ENCODE measurements at regions not wholly inside any gene's neighbourhood (a gene's known extent, or its start where the extent isn't known, plus 50 kb on each side); places are given as distances from the start of the nearest gene placed in this dataset.
A peak's percentile ranks its signal among the peaks of the same experiment; 100 is the strongest.

GRCh38 chr10:71025535-71025934 lies 137.2 kb upstream of the PCBD1 start:
- no peak for DNase-seq

GRCh38 chr10:71028066-71028465 lies 139.7 kb upstream of the PCBD1 start:
- no peak for DNase-seq

DNA sequence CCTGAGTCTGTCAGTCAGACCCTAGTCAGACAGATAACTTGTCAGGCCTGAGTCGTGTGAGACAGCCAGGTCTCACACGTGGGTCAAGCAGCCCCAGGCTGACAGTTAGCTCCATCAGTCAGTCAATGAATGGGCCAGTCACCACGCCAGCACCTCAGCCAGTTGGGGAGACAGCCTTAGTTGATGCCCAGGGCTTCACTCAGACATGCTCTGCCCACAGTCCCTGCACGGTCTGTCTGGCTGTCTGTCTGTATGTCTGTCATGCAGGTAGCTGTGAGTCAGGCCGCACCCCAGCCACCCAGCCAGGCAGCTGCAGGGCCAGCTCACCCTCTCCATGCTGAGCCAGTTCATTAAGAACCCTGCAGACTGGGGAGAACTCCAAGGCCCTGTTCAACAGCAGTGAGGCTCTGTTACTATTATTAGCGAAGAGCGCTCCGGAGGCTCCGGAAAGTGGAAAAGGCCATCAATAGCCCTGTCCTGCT lies 141.1 kb upstream of the PCBD1 start:
- no peak for DNase-seq

GRCh38 chr10:71029907-71030306 lies 141.5 kb upstream of the PCBD1 start:
- DNase-seq = no peak

- DNase-seq = peak; percentile 67
Observed at GRCh38 chr10:71031026-71031425, 142.7 kb upstream of the PCBD1 start.

GRCh38 chr10:71031603-71032002 lies 143.2 kb upstream of the PCBD1 start:
- no peak for DNase-seq

GRCh38 chr10:71032887-71033286 lies 144.5 kb upstream of the PCBD1 start:
- no peak for DNase-seq

- DNase-seq = no peak
Observed at GRCh38 chr10:71033396-71033980, 145.1 kb upstream of the PCBD1 start.

DNA sequence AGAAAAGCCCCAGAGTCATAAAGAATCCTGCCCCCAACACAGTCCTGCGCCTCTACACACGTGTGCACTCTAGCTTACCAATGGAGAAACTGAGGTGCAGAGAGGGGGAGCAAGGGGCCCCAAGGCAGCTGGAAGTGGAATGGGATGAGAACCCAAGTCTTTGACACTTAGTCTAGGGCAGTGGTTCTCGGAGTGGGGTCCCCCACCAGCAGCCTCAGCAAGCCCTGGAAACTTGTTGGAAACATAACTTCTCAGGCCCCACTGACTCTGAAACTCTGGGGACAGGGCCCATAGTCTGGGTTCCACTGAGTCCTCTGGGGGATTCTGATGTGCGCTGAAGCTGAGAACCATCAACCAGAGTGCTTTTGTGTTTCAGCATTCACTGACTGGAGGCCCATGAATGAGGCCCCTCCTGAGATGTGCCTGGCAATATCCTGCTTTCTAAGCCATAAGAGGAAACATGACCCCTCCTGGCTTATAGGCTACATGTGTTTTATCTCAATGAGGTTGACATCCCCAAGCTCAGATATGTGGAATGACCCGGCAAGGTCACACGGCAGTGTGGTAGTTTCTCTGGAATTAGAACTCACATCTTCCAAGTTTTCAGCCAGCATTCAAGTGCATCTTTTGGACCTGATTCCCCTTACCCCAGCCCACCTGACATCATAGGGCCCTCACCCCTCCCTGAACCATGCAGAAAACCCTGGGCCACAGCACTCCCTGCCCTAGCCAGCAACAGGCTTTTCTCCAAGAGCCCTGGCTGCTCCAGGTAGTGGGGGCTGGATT lies 147.3 kb upstream of the PCBD1 start:
- DNase-seq = no peak

GRCh38 chr10:71036297-71036966 lies 148.1 kb upstream of the PCBD1 start:
- no peak for DNase-seq

GRCh38 chr10:71038091-71038633 lies 149.8 kb upstream of the PCBD1 start:
- DNase-seq = no peak

DNA sequence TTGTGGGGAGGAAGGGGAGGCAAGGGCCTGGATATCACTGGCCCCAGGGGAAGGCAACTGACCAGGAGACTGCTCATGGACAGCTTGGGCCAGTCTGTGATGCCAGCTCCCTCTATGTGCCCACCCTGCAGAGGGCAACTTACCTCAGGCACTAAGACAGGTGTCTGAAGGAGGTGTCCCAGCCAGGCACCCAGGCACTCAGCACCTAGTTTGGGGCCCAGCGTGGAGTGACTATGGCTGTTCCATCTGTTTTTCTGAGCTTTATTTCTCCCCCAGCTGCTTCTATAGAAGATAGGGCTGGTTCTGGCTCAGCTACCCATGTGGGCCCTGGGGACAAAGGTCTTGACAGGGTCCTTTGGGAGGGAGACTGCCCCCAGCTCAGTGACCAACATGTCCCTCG lies 150.6 kb upstream of the PCBD1 start:
- DNase-seq = no peak

DNA sequence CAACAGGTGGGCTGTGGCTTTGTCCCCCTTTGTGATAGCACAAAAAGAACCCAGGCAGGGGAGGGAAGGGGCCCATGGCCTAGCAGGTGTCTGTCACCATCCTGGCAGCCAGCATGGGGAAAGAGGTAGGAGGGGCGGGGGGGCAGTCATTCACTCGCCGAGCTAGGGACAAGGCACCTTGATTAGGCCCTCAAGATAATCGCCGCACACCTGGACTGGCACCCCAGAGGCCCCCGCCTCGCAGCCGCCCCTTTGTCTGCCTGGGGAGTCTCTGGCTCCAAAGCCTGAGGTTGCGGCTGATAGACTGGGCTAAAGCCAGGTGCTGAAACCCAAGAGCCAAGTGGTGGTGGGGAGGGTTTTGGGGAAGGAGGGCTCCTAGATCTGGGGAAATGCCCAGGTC lies 151.2 kb upstream of the PCBD1 start:
- DNase-seq = no peak

- no peak for DNase-seq
Observed at GRCh38 chr10:71040343-71040742, 152.0 kb upstream of the PCBD1 start.

DNA sequence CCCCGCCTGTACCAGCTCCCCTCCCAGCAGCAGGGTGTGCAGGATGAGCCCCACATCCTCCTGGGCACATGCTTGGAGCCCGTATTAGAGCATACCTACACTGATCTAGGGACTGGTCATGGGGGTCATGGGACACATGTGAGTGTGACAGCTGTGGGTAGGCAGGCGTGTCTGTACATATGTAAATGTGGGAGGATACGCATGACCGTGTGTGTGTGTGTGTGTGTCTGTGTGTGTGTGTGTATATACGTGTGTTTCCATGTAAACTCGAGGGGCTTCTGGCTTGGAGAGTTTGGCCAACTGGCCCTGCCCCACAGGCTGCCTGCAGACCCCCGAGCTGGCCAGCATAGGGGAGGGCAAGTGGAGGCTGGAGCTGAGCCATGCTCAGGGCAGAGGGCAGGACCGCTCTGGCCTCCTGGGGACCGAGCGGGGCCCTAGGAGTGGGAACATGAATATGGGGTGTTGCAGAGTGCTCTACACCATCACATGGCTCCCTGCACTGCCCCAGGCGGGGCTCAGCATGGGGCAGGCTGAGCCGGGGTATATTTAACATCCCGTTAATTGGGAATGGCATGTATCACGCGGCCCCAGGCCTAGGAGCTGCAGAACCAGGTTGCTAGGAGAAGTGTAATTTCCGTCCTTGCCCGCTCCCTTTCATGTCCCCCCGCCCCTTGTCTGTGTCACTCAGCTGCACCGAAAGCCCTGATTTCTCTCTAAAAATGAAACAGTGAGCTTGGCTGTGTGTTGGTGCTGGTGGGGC lies 152.7 kb upstream of the PCBD1 start:
- no peak for DNase-seq

DNA sequence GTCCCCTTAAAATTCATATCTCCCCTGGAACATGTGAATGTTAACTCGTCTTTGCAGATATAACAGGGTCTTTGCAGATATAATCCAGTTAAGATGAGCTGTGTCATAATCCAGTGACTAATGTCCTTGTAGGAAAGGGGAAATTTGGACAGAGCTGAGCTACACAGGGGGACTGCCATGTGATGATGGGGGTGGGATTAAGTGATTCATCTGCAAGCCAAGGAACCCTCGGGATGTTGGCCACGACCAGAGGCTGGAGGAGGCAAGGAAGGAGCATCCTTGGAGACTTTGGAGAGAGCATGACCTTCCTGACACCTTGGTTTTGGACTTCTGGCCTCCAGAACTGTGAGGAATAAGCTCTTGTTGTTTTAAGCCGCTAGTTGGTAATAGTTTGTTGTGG lies 153.9 kb upstream of the PCBD1 start:
- no peak for DNase-seq

GRCh38 chr10:71042699-71043098 lies 154.3 kb upstream of the PCBD1 start:
- DNase-seq = no peak

- DNase-seq = no peak
Observed at GRCh38 chr10:71043858-71044257, 155.5 kb upstream of the PCBD1 start.

DNA sequence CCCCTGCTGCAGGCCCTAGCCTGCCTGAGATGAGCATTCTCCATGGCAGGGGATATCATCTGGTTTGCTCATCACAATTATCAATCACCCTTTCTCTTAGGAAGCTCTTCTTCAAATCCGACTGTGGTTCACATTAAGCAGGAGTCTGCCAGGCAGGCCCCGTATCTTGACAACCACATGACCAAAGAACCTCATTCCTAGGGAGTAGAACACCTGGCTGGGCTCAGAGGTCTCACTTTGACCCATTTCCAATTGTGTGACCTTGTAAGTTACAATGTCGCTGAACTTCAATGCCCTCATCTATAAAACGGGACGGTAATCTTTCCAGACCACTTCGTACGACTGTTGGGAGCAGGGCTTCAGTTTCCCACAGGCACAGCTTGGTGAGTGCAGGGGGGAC lies 156.4 kb upstream of the PCBD1 start:
- DNase-seq = no peak

GRCh38 chr10:71045204-71045809 lies 156.9 kb upstream of the PCBD1 start:
- no peak for DNase-seq

DNA sequence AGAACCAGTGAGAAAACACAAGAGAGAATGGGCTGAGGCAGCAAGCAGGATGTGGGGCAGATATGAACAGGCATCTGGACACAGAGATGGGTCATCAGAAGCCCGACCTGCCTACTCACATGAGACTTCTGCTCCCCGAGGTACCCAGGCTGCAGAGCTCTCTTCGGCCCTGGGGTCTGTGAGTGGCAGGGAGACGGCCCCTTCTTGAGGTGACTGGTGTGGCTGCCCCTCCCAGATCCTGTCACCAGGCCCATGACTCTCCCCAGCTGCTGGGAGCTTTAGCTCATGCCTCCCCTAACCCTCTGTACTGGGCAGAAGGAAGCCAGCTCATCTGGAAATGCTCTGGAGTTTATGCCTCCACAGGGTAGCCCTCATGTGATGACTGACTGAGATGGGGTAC lies 157.6 kb upstream of the PCBD1 start:
- DNase-seq = no peak

GRCh38 chr10:71046747-71047146 lies 158.4 kb upstream of the PCBD1 start:
- no peak for DNase-seq

Measured in right hindlimb (tissue), 1 donor.